GM19240 (cell line): ENCODE measurements at regions not wholly inside any gene's neighbourhood (a gene's known extent, or its start where the extent isn't known, plus 50 kb on each side); places are given as distances from the start of the nearest gene placed in this dataset.
"Not testable (repeated sequence)": the region's sequence is repeated elsewhere in the genome, so short reads cannot be mapped to it uniquely, and the experiment has no call there.

Experiments used
- DNase-seq: peaks from one replicate; pipeline ENCODE4 v3.0.0; 2011; ENCODE audit warnings: low spot score; ENCODE audit not compliant: insufficient read length

GRCh38 chr5:101390151-101390908, 487.2 kb upstream of the ST8SIA4 start:
- no peak for DNase-seq

- no peak for DNase-seq
Measured at GRCh38 chr5:101385276-101385675, 482.2 kb upstream of the ST8SIA4 start.

GRCh38 chr5:101370181-101370580, 467.1 kb upstream of the ST8SIA4 start:
- DNase-seq = no peak

GRCh38 chr5:101364469-101364868, 461.4 kb upstream of the ST8SIA4 start:
- no peak for DNase-seq

GRCh38 chr5:101362067-101362466, 459.0 kb upstream of the ST8SIA4 start:
- no peak for DNase-seq

- no peak for DNase-seq
Measured at GRCh38 chr5:101346906-101347305, 443.8 kb upstream of the ST8SIA4 start.

GRCh38 chr5:101346447-101346846, 443.4 kb upstream of the ST8SIA4 start:
- DNase-seq = no peak

- DNase-seq = no peak
Measured at GRCh38 chr5:101338226-101338625, 435.1 kb upstream of the ST8SIA4 start.

GRCh38 chr5:101327816-101328215, 424.7 kb upstream of the ST8SIA4 start:
- no peak for DNase-seq

- no peak for DNase-seq
Measured at GRCh38 chr5:101326766-101327165, 423.7 kb upstream of the ST8SIA4 start.

- DNase-seq = not testable (repeated sequence)
Measured at GRCh38 chr5:101316401-101316800, 413.3 kb upstream of the ST8SIA4 start.

- no peak for DNase-seq
Measured at GRCh38 chr5:101306391-101307137, 403.5 kb upstream of the ST8SIA4 start.

GRCh38 chr5:101296477-101296876, 393.4 kb upstream of the ST8SIA4 start:
- DNase-seq = no peak

- no peak for DNase-seq
Measured at GRCh38 chr5:101292199-101292598, 389.1 kb upstream of the ST8SIA4 start.

GRCh38 chr5:101290761-101291160, 387.7 kb upstream of the ST8SIA4 start:
- not testable (repeated sequence) for DNase-seq

GRCh38 chr5:101288633-101289032, 385.6 kb upstream of the ST8SIA4 start:
- DNase-seq = no peak

- DNase-seq = no peak
Measured at GRCh38 chr5:101284736-101285375, 381.8 kb upstream of the ST8SIA4 start.

- DNase-seq = not testable (repeated sequence)
Measured at GRCh38 chr5:101283938-101284337, 380.9 kb upstream of the ST8SIA4 start.

GRCh38 chr5:101278917-101279316, 375.8 kb upstream of the ST8SIA4 start:
- DNase-seq = no peak

- DNase-seq = no peak
Measured at GRCh38 chr5:101278011-101278687, 375.1 kb upstream of the ST8SIA4 start.

- no peak for DNase-seq
Measured at GRCh38 chr5:101271945-101272344, 368.9 kb upstream of the ST8SIA4 start.

GRCh38 chr5:101271416-101271815, 368.3 kb upstream of the ST8SIA4 start:
- no peak for DNase-seq
